HG02970 (cell line): ENCODE measurements at regions not wholly inside any gene's neighbourhood (a gene's known extent, or its start where the extent isn't known, plus 50 kb on each side); places are given as distances from the start of the nearest gene placed in this dataset.
"Not testable (repeated sequence)": the region's sequence is repeated elsewhere in the genome, so short reads cannot be mapped to it uniquely, and the experiment has no call there.

Source experiments
- ATAC-seq: cut with Tn5 transposase; IDR thresholded peaks from one replicate; pipeline ENCODE4 v1.9.1; 2021; ENCODE audit warnings: mild to moderate bottlenecking, moderate library complexity, moderate number of reproducible peaks; ENCODE audit not compliant: unreplicated experiment, low FRiP score

DNA sequence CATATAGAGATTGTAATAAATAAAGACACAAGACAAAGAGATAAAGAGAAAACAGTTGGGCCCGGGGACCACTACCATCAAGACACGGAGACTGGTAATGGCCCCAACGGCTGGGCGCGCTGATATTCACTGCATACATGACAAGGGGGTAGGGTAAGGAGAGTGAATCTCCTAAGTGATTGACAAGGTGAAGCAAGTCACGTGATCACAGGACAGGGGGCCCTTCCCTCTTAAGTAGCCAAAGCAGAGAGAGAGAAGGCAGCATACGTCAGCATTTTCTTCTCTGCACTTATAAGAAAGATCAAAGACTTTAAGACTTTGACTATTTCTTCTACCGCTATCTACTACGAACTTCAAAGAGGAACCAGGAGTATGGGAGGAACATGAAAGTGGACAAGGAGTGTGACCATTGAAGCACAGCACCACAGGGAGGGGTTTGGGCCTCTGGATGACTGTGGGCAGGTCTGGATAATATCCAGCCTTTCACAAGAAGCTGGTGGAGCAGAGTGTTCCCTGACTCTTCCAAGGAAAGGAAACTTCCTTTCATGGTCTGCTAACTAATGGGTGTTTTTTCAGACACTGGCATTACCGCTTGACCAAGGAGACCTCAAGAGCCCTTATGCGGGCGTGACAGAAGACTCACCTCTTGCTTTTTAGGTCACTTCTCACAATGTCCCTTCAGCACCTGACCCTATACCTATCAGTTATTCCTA is 75.6 kb downstream of the MRPL39 start:
- ATAC-seq, result not testable (repeated sequence)

DNA sequence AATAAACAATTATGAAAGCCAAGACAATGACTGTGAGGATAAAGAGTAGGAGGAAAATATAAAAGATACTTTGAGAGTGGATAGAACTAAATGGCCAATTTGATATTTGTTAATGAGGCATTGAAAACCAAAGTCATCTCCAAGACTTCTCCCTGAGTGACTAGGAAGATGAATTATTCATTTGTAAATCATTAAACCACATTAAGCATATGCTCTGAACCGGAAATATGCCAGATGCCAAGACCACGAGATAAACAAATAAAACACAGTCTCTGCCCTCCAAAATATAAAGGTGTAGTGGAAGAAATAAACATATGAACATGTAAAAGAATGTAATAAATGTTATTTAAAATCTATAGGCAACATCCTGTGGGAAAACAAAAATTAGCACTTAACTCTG is 78.8 kb downstream of the MRPL39 start:
- ATAC-seq, result no peak

DNA sequence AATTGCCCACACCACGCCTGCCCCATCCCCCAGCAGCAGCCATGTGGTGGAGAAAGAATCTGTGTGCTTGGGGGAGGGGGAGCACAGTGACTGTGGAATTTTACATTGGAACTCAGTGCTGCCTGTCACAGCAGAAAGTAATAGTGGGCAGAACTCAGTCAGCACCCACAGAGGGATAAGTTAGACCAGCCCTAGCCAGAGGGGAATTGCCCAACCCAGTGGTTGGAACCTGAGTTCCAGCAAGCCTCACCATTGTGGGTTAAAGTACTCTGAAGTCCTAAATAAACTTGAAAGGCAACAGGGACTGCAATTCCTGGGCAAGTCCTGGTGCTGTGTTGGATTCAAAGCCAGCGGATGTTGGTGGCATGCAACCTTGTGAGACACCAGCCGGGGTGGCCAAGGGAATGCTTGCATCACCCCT is 88.8 kb downstream of the MRPL39 start:
- no peak for ATAC-seq

DNA sequence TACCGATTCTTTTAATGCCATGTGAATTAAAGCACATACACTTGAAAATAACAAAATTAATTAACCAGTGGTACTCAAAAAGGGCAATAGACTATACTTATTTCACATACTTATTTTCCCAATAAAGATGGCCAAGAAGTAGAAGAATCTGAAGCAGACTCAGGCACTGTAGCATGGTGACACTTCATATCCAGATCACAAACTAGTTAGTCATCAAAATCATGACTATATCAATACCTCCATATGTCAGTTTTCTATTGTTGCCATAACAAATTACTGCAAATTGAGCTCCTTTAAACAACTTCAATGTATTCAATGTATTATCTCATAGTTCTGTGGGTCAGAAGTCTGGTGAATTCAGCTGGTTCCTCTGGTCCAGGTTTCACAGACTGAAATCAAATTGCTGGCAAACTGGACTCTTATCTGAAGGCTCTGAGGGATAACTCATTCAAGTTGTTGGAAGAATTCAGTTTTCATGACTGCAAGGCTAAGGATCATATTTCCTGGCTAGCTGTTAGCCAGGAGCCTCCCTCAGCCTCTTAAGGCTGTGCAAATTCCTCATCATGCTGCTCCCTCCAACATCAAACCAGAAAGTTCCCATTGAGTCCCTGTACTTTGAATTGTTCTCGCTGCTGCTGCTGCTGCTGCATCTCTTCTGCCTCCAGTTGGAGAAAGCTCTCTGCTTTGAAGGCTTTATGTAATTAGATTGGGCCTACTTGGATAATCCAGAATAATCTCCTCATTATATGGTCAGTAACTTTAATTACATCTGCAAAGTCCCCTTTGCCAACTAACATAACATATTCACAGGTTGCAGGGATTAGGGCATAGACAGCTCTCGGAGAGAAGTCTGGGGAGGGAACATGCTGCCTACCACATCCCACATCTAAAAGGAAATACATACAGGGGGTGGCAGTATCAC is 91.5 kb downstream of the MRPL39 start:
- no peak for ATAC-seq

DNA sequence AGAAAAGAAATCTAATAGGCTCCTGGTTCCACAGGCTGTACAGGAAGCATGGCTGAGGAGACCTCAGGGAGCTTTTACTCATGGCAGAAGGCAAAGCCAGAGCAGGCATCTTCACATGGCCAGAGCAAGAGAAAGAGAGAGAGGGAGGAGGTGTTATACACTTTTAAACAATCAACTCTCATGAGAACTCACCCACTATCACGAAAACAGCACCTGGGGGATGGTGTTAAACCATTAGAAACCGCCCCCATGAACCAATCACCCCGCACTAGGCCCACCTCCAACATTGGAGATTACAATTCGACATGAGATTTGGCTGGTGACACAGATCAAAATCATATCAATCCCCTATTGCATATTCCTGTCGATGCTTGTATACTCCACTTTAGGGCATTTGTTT is 93.5 kb downstream of the MRPL39 start:
- no peak for ATAC-seq

DNA sequence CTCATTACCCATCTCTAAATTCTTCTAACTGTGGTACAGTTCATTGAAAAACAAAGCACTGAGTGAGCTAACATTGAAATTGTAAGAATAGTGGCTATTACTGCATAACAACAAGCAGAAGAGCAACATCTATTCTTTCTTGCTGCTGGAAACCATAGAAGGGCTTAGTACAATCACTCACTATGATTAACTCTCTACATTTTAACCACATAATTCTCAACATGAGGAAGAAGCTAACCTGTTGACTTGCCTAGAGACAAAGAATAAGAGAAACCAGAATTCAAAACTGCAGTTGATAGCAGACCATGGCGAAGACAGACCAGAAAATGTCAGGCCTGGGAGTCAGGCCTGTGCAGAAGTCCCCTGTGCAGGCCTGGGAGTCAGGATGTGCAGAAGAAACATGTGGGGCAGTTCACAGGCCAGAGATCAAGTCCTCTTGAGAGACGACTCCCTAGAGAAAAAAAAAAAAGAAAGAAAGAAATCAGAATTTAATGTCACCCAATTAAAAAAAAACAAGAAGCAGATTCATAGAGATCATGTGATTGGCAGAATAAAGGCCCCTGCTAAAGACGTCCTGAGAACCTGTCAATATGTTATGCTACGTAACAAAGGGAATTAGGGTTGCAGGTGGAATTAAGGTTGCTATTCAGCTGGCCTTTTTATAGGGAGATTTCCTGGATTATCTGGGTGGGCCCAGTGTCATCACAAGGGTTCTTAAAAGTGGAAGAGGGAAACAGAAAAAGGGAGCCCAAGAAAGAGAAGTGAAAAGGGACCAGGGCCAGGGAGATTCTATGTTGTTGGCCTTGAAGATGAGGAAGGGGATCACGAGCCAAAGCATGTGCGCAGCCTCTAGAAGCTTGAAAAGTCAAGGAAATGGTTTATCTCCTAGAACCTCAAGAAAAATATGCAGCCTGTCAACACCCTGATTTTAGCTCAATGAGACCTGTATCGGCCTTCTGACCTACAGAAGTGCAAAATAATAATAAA is 94.9 kb downstream of the MRPL39 start:
- ATAC-seq, result no peak

DNA sequence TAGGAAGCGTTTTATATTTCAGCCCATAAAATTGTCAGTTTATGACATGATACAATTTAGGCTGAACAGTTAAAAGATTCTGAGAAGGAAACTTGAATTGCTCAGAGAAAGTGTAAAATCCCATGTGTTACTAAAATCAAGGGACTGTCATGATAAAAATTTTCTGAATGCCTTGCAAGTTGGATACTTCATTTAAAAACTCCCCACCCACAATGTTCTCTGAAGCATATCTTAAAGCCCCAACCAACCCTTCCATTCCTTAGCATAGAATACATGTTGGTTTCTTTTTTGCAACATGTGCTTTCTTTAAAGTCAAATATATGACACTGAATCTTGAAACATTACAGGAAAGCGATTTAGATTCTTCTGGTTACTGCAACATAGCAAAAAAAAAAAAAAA is 97.4 kb downstream of the MRPL39 start:
- no peak for ATAC-seq

DNA sequence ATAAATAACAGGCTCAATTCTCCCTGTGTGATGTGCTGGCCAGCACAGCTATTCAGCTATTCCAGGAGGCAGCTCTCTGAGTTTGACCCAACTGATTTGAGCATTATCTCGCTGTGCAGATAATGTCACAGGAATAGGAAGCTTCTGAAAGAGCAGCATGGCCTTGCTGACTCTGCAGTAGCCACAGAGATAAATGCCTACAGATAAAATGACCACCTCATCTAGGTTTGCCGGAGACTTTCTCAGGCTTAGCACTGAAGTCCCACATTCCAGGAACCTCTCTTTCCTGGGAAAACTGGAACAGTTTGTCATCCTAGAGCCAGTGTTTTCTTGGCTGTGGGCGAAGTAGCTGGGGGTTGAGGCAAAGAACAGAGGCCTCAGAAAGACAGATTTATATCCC is 98.9 kb downstream of the MRPL39 start:
- ATAC-seq, result no peak

DNA sequence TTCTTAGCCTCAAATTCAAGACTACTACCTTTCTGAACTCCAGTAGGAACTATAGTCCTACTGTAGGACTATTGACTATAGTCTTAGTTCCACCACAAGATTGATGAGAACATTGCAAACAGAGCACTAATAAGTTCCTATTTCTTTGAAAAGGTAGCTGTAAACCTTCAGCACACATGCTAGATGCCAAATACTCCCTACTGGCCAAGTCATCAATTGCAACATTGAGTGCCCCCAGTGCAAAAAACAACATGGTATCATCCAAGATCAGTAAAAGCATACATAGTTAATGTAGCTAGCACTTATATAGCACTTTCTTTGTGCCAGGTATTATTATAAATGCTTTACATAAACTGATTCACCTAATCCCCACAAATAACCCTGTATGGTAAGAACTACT is 99.8 kb downstream of the MRPL39 start:
- ATAC-seq, result no peak

DNA sequence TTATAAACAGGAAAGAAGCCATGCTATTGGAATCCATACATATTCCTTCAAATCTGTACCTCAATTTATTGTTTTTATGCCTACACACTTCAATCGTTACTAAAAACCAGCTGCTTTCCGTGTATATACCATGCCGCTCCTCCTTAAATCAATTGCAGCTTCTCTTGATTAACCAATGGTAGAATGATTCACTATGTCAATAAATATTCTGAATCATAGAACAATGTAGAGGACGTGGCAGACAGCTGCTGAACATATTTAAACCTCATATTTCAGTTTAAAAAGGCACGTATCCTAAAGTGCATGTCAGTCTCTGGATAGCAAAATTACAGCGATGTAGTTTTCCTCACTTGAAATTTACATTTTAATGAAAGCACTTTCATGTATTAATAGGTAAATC is 100.4 kb downstream of the MRPL39 start:
- ATAC-seq, result no peak

DNA sequence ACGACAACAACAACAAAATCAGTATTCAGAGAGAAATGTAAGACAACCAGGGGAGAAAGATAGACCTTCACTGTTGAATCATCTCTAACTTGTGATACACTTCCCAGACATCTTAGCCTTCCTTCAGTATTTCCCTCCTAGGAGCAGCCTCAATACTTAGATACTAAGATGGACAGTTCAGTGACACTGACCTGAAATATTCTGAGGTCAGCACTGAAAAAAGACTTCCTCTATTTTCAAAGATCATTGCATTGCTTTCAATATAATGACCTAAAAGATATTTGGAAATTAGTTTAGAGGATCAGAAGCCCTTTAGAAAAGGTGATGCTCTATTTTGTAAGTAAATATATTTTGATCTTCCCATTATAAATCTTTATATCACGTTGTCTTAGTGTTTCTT is 101.0 kb downstream of the MRPL39 start:
- no peak for ATAC-seq

DNA sequence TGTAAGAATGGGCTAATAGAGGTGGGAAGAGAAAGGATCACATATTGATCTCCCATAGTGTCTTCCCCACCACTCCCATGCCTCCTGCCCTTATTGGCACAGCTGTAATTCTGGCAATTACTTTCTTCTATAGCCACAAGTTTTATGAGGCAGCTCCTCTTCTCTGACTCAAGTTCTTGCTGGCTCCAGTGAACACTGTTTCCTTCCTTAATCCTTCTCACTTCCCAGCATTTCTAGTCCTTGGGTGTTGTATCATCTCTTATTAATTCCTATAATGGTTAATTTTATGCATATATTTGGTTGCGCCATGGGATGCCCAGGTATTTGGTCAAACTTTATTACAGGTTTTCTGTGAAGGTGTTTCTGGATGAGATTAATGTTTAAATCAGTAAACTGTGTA is 103.3 kb downstream of the MRPL39 start:
- ATAC-seq, result no peak

DNA sequence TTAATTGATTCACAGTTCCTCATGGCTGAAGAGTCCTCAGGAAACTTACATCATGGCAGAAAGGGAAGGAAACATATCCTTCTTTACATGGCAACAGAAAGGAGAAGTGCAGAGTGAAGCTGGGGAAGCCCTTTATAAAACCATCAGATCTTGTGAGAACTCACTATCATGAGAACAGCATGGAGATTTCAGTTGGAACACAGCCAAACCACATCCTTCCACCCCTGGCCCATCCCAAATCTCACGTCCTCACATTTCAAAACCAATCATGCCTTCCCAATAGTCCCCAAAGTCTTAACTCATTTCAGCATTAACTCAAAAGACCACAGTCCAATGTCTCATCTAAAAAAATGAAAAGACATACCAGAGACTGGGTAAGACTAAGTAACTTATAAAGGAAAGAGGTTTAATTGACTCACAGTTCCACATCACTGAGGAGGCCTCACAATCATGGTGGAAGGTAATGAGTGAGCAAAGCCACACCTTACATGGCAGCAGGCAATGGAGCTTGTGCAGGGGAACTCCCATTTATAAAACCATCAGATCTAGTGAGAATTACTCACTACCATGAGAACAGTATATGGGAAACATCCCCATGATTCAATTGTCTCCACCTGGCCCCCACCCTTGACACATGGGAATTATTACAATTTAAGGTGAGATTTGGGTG is 105.2 kb downstream of the MRPL39 start:
- peak; percentile 61 for ATAC-seq

DNA sequence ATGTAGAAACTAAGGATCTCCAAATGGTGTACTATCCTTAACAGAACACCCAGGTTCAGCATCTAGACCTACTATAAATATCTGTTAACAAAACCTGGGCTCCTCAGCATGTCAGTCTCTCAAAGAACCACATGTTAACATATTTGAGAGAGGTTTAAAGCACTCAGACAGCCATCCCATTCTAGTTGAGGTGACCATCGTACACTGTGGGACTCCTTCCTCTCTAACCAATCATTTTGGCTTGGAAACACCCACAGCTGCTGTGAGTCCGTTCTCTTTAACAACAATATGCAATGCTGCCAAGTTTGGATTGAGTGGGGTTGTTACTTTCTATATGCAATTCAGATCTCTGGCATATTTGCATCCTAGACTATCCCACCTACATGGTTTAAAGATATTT is 105.8 kb downstream of the MRPL39 start:
- peak; percentile 8 for ATAC-seq

DNA sequence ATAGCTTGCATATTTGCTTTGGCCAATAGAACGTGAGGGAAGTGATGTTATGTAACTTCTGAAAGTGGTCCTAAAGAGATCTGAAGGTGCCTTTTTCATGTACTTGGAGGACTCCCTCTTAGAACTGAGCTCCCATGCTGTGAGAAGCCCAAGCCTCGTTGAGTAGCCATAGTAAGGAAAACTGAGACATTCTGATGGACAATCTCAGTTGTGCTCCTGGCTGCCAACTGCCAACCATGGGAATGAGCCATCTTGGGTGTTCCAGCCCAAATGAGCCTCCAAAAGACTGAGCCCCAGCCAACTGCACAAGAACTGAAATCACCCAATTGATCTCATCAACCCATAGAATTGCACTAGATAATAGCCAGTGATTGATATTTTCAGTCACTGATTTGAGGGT is 106.7 kb downstream of the MRPL39 start:
- ATAC-seq, result no peak

DNA sequence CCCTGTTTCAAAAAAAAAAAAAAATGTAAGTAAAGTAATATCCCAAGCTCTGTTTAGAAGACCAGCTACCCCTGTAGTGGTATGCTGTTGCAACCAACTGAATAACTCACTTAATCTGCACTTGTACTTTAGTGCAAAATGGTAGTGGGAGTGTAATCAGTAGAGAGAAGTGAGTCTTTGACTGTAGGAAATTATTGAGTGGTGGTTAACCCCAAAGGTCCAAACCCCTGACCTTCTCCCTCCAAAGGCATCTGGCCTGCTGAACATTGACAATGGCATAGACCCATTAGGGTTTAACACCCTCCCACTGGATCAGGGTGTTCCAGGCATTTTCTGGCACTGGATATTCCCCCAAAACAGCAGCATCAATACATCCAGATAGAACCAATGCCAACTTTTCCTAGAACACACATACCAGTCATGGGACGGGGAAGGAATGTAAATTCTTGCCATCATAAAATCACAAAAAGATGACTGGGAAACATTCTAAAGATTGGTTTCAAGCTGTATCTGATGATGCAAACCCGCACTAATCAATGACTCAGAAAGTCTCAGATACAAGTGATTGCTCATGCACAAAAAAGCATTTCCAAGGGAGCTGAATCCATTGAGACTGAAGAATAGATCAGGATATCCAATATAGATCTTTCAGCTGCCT is 110.3 kb downstream of the MRPL39 start:
- ATAC-seq, result no peak

DNA sequence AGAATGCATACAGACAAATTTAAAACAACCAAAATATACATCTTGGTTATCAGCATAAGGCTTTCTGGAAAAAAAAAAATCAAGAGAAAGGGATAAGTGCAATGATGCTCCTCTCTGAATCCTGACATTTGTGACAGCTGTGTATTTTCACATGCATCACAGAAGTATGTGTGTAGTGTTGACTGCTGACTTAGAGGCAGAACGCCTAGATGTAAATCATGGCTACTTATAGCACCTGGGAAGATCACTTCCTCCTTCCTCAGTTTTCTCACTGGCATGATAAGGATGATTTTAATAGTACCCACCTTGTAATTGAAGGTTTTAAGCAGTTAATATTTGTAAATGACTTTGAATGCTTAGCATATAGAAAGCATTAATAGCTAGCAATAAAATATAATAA is 112.5 kb downstream of the MRPL39 start:
- no peak for ATAC-seq

DNA sequence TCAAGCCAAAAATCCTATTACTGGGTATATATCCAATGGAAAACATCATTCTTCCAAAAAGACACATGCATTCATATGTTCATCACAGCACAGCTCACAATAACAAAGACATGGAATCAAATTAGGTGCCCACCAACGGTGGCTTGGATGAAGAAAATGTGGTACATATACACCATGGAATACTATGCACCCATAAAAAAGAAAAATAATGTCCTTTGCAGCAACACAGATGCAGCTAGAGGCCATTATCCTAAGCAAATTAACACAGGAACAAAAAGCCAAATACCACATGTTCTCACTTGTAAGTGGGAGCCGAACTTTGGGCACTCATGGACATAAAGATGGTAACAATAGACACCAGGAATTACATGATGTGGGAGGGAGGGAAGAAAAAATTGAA is 113.6 kb downstream of the MRPL39 start:
- no peak for ATAC-seq

DNA sequence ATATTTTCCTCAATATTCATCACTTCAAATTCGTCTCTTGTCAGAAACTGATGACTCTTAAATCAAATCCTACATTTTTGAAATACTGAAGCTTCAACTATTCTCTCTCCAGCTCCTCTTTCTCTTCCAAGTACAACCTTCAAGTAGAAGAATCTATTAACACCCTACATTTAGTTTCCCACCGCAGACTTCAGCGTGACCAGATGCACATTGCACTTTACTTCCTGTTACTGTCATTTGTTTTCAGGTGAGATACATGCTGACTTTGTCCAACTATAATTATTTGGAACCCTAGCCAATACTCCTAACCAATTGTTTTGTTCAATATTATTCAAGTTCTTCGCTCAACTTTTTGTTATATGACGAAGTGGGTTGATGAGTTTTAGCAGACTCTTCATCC is 116.0 kb downstream of the MRPL39 start:
- ATAC-seq, result no peak

DNA sequence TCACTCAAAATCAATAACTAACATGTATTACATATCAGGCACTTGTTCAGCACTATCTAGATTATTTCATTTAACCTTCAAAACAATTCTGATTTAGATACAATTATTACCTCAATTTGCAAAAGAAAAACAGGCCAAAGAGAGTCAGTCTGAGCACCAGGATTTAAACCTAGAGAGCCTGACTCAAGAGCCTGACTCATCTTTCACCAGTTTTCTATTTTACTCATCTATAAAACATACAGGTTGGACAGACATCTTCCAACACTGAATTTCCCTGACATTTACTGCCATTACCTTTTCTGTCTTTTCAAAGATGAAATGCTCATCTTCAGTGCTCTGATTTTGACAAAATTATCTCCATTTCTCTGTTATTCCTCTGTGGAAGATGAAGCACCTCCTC is 116.5 kb downstream of the MRPL39 start:
- ATAC-seq, result no peak
